Stimulated activated memory B cell treated with anti-CD40 and anti-IgM and Interleukin-4, amounts not matched to agents 10 μg/mL and 1 μg/mL and 100 μg/mL, for 72 hours (primary cell): ENCODE measurements at regions not wholly inside any gene's neighbourhood (a gene's known extent, or its start where the extent isn't known, plus 50 kb on each side); places are given as distances from the start of the nearest gene placed in this dataset.
"Not testable (repeated sequence)": the region's sequence is repeated elsewhere in the genome, so short reads cannot be mapped to it uniquely, and the experiment has no call there.

ENCODE experiments used
- ATAC-seq: fragments of 150-1000 bp; cut with Tn5 transposase; 2 replicates; pipeline ENCODE4 v1.10.0; 2021
- H3K27ac Mint-ChIP-seq: one replicate; pipeline ENCODE4 v1.8.0; 2022; ENCODE audit warnings: mild to moderate bottlenecking, mixed read lengths
- H3K27me3 Mint-ChIP-seq: one replicate; pipeline ENCODE4 v1.8.0; 2022; ENCODE audit warnings: mixed read lengths
- H3K36me3 Mint-ChIP-seq: one replicate; pipeline ENCODE4 v1.8.0; 2022; ENCODE audit warnings: mixed read lengths
- H3K4me1 Mint-ChIP-seq: one replicate; pipeline ENCODE4 v1.8.0; 2022; ENCODE audit warnings: mixed read lengths
- H3K4me3 Mint-ChIP-seq: one replicate; pipeline ENCODE4 v1.8.0; 2022; ENCODE audit warnings: mild to moderate bottlenecking, moderate library complexity, mixed read lengths
- H3K9me3 Mint-ChIP-seq: one replicate; pipeline ENCODE4 v1.8.0; 2022; ENCODE audit warnings: mixed read lengths

- H3K4me3 Mint-ChIP-seq = no peak overlapping the region
- no peaks in the 10 kb centered on the region for H3K36me3 Mint-ChIP-seq
- H3K27me3 Mint-ChIP-seq = peaks cover 13% of the 10 kb centered on the region
- H3K9me3 Mint-ChIP-seq = no peaks in the 10 kb centered on the region
- no peak overlapping the region for H3K27ac Mint-ChIP-seq
- no peaks in the 10 kb centered on the region for H3K4me1 Mint-ChIP-seq
- ATAC-seq = no peak
Observed at GRCh38 chr1:115515270-115515669, 126.5 kb upstream of the VANGL1 start.

DNA sequence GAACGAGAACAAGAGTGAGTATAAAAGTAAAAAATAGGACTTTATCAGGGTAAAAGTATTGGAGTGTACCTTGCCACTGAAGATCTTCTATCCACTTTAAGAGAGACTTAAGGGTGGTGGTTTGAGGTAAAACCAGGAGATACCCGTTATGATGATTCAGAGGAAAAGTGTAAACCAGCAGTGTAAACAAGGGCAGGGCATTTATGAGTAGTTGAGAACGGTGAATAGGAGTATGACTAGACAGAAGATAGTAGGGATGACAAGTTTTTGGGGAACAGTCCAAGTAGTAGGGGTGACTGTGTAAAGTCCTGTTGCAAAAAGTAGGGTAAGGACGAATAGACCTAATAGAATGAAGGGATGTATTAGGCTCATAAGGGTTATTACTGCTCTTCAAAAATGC, 131.5 kb upstream of the VANGL1 start:
- ATAC-seq, H3K4me1 Mint-ChIP-seq, H3K9me3 Mint-ChIP-seq, H3K27ac Mint-ChIP-seq, H3K36me3 Mint-ChIP-seq, H3K4me3 Mint-ChIP-seq: not testable (repeated sequence)
- peaks cover 16% of the 10 kb centered on the region for H3K27me3 Mint-ChIP-seq

DNA sequence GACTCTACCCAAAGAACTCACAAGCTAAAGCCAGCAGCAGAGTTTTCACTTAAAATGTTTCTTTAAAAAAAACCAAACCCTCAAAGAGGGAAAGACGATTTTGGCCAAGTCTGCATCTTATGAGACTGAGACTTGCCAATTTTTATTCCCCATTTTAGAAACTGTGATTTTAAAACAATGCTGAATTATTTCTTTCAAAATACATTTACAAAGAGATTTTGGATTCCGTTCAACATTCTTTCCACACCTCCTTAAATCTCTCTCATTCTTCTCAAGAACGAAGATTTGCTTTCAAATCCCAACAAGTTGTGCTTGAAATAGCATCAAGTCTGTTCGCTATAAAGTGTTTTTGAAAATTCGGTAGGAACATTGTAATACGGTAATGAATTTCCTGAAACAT, 133.9 kb upstream of the VANGL1 start:
- H3K4me3 Mint-ChIP-seq = no peak overlapping the region
- no peaks in the 10 kb centered on the region for H3K36me3 Mint-ChIP-seq
- H3K4me1 Mint-ChIP-seq = no peaks in the 10 kb centered on the region
- no peak overlapping the region for H3K27ac Mint-ChIP-seq
- H3K27me3 Mint-ChIP-seq = peaks cover 16% of the 10 kb centered on the region
- no peak for ATAC-seq
- peaks cover 3% of the 10 kb centered on the region for H3K9me3 Mint-ChIP-seq

- no peak overlapping the region for H3K27ac Mint-ChIP-seq
- peaks cover 16% of the 10 kb centered on the region for H3K27me3 Mint-ChIP-seq
Observed at GRCh38 chr1:115506924-115507589, 134.7 kb upstream of the VANGL1 start.

DNA sequence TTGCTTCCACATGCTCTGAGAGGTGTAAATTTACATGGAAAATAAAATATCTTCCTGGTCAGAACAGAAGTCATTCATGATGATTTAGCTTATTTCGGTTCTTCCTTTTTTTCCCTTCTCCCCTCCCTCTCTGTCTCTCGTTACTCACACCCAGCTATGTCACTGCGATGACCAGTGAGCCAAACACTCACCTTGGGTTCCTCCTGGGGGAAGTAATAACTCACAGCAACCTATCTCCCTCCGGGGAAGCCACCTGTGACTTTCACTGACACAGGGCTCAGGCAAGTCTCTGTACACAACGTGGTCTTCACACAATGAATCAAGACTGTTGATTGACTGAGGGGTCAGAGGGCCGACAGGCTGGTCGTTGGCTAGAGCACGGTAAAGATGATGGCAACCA, 135.3 kb upstream of the VANGL1 start:
- no peak for ATAC-seq
- Mint-ChIP-seq H3K4me3 (no peak overlapping the region), H3K9me3 (peaks cover 3% of the 10 kb centered on the region), H3K36me3 (no peaks in the 10 kb centered on the region), H3K27me3 (peaks cover 16% of the 10 kb centered on the region), H3K4me1 (no peaks in the 10 kb centered on the region), H3K27ac (no peak overlapping the region)

More at GRCh38 chr1:115506924-115507589, 134.7 kb upstream of the VANGL1 start:
- Mint-ChIP-seq H3K9me3 (peaks cover 3% of the 10 kb centered on the region), H3K36me3 (no peaks in the 10 kb centered on the region), H3K4me1 (no peaks in the 10 kb centered on the region), H3K4me3 (no peak overlapping the region)
- no peak for ATAC-seq

- H3K27me3 Mint-ChIP-seq = peaks cover 16% of the 10 kb centered on the region
- ATAC-seq = no peak
- H3K4me3 Mint-ChIP-seq = no peak overlapping the region
- H3K27ac Mint-ChIP-seq = no peak overlapping the region
- peaks cover 3% of the 10 kb centered on the region for H3K9me3 Mint-ChIP-seq
- H3K36me3 Mint-ChIP-seq = no peaks in the 10 kb centered on the region
- H3K4me1 Mint-ChIP-seq = no peaks in the 10 kb centered on the region
Observed at GRCh38 chr1:115505148-115505571, 136.6 kb upstream of the VANGL1 start.

DNA sequence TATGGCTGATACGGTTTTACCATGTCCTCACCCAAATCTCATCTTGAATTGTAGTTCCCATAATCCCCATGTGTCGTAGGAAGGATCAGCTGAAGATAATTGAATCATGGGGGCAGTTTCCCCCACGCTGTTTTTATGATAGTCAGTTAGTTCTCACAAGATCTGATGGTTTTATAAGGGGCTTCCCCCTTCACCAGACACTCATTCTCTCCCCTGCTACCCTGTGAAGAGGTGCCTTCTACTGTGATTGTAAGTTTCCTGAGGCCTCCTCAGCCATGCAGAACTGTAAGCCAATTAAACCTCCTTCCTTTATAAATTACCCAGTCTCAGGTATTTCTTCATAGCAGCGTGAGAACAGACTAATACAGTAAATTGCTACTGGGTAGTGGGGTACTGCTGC, 139.6 kb upstream of the VANGL1 start:
- not testable (repeated sequence) for H3K27ac Mint-ChIP-seq, H3K36me3 Mint-ChIP-seq, ATAC-seq, H3K4me3 Mint-ChIP-seq, H3K4me1 Mint-ChIP-seq, H3K9me3 Mint-ChIP-seq
- peaks cover 10% of the 10 kb centered on the region for H3K27me3 Mint-ChIP-seq

DNA sequence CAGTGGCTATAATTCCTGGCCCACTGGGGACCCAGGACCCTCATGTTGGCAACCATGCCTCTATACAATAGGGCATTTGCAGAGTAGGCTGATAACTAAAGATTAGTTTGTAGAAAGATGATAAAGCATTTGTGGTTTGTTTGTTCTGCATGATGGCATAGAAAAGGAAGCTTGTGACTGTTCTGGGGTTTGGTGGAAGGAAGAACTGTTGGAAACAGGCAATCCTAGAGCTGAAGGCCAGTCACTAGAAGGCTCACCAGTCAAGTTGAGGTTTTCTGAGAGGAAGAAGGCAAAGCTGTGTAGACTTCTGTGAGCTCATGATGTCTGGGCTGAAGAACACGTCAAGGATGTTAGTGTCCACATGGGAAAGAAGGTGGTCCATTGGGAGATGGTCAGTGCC, 140.3 kb upstream of the VANGL1 start:
- H3K9me3 Mint-ChIP-seq = peaks cover 3% of the 10 kb centered on the region
- ATAC-seq = no peak
- no peak overlapping the region for H3K27ac Mint-ChIP-seq

DNA sequence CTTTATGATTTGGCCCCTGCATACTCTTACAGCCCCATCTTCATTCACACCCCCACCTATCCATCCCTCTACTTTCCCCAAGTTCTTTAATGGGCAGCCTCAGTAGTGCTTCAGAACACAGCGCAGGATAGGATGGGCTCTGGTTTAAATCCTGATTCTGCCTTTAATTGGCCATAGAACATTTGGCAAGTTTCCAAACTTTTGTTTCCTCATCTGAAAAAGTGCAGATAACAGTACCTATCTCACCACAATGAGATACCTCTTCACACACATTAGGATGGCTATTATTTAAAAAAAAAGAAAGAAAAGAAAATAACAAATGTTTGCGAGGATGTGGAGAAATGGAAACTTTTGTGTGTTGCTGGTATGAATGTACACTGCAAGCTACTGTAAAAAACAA, 142.5 kb upstream of the VANGL1 start:
- no peaks in the 10 kb centered on the region for H3K36me3 Mint-ChIP-seq
- H3K4me1 Mint-ChIP-seq = no peaks in the 10 kb centered on the region
- no peak overlapping the region for H3K27ac Mint-ChIP-seq
- no peak for ATAC-seq
- no peaks in the 10 kb centered on the region for H3K27me3 Mint-ChIP-seq
- H3K4me3 Mint-ChIP-seq = no peak overlapping the region
- H3K9me3 Mint-ChIP-seq = no peaks in the 10 kb centered on the region

More for the DNA sequence above, 140.3 kb upstream of the VANGL1 start:
- Mint-ChIP-seq H3K4me3 (no peak overlapping the region), H3K27me3 (peaks cover 3% of the 10 kb centered on the region), H3K4me1 (no peaks in the 10 kb centered on the region), H3K36me3 (no peaks in the 10 kb centered on the region)

GRCh38 chr1:115496904-115497527, 144.8 kb upstream of the VANGL1 start:
- H3K36me3 Mint-ChIP-seq = no peaks in the 10 kb centered on the region
- H3K27me3 Mint-ChIP-seq = no peaks in the 10 kb centered on the region
- no peak for ATAC-seq
- H3K9me3 Mint-ChIP-seq = no peaks in the 10 kb centered on the region
- no peak overlapping the region for H3K27ac Mint-ChIP-seq
- no peaks in the 10 kb centered on the region for H3K4me1 Mint-ChIP-seq
- H3K4me3 Mint-ChIP-seq = no peak overlapping the region

GRCh38 chr1:115495625-115496024, 146.1 kb upstream of the VANGL1 start:
- H3K9me3 Mint-ChIP-seq = no peaks in the 10 kb centered on the region
- H3K4me3 Mint-ChIP-seq = no peak overlapping the region
- ATAC-seq = no peak
- H3K27ac Mint-ChIP-seq = no peak overlapping the region
- H3K27me3 Mint-ChIP-seq = no peaks in the 10 kb centered on the region
- no peaks in the 10 kb centered on the region for H3K36me3 Mint-ChIP-seq
- H3K4me1 Mint-ChIP-seq = no peaks in the 10 kb centered on the region

- Mint-ChIP-seq H3K27me3 (no peaks in the 10 kb centered on the region), H3K36me3 (no peaks in the 10 kb centered on the region), H3K9me3 (no peaks in the 10 kb centered on the region), H3K27ac (no peak overlapping the region), H3K4me1 (no peaks in the 10 kb centered on the region), H3K4me3 (no peak overlapping the region)
- no peak for ATAC-seq
Observed at GRCh38 chr1:115495111-115495510, 146.7 kb upstream of the VANGL1 start.

- no peaks in the 10 kb centered on the region for H3K27me3 Mint-ChIP-seq
- H3K9me3 Mint-ChIP-seq = no peaks in the 10 kb centered on the region
Observed at GRCh38 chr1:115493834-115494233, 147.9 kb upstream of the VANGL1 start.

DNA sequence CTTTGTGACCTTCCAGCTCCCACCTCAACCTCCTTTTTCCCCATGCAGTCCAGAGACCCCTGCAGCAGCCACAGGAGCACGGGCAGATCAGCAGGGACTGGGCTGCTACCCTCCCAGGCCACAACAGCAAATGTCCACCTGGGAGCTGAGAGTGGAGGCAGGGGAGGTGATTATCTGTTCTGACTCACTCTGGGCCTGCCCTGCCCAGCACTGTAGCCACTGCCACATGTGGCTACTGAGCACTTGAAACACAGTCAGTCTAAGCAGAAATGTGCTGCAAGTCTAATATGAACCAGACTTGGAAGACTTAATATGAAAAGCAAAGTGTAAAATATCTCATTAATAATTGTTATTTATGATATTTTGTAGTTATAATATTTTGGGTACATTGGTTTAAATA, 148.9 kb upstream of the VANGL1 start:
- ATAC-seq = no peak
- H3K36me3 Mint-ChIP-seq = no peaks in the 10 kb centered on the region
- no peaks in the 10 kb centered on the region for H3K9me3 Mint-ChIP-seq
- no peaks in the 10 kb centered on the region for H3K4me1 Mint-ChIP-seq
- no peak overlapping the region for H3K27ac Mint-ChIP-seq
- no peak overlapping the region for H3K4me3 Mint-ChIP-seq
- no peaks in the 10 kb centered on the region for H3K27me3 Mint-ChIP-seq

More at GRCh38 chr1:115493834-115494233, 147.9 kb upstream of the VANGL1 start:
- Mint-ChIP-seq H3K4me3 (no peak overlapping the region), H3K36me3 (no peaks in the 10 kb centered on the region), H3K4me1 (no peaks in the 10 kb centered on the region), H3K27ac (no peak overlapping the region)
- ATAC-seq = no peak

DNA sequence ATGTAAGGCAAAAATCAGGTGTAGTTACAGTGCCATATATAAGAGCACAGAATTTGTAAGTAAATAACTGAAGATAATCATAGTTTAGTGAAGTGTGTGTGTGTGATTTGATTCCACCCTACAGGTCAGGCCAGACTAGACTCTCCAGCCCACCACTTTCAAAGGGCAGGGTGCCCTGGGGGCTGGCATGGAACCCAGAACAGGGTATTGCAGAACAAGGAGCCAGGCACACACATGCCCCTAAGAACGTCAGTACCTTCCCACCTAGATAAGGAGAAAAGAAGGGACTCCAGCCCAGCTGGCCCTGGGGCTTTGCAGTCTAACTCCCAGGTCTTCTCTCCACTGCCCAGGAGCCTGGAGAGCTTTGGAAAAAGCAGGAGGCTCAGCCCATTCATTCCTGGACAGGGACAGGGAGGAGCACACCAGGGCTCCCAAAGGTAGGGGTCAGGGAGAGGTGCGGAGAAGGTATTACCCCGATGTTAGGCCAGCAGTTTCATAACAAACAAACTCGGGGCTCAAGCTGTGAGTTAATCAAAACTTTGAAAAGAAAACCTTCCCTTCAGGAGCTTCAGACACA, 149.7 kb upstream of the VANGL1 start:
- Mint-ChIP-seq H3K27ac (no peak overlapping the region), H3K4me3 (no peak overlapping the region), H3K4me1 (no peaks in the 10 kb centered on the region), H3K36me3 (no peaks in the 10 kb centered on the region), H3K27me3 (no peaks in the 10 kb centered on the region), H3K9me3 (no peaks in the 10 kb centered on the region)
- ATAC-seq = peak; percentile 25
